ENCODE measurements at regions not wholly inside any gene's neighbourhood (a gene's known extent, or its start where the extent isn't known, plus 50 kb on each side); places are given as distances from the start of the nearest gene placed in this dataset.

DNA sequence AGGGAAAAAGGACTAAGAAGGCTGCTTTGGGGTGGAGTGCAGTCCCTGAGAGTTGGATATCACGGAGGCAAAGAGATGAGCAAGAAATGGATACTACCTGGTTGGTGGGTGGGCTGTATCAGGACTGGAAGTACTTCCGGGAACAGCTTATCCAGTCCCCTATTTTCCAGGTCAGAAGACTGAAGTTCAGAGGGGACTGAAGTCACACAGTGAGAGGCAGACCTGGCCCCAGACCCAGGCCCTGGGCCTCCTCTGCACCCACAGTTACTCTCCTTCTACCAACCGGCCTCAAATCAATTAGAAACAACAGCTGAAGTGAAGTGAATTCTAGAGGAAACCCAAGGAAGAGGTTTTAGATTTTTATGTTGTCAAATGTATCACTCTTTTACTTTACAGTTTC lies 93.6 kb upstream of the ALDH1B1 start:
- TF ChIP-seq EZH2 (IDR thresholded peaks at IDR 0.05; ENCODE audit: borderline replicate concordance, low read length) = no peak
- TF ChIP-seq, protein P1, sequence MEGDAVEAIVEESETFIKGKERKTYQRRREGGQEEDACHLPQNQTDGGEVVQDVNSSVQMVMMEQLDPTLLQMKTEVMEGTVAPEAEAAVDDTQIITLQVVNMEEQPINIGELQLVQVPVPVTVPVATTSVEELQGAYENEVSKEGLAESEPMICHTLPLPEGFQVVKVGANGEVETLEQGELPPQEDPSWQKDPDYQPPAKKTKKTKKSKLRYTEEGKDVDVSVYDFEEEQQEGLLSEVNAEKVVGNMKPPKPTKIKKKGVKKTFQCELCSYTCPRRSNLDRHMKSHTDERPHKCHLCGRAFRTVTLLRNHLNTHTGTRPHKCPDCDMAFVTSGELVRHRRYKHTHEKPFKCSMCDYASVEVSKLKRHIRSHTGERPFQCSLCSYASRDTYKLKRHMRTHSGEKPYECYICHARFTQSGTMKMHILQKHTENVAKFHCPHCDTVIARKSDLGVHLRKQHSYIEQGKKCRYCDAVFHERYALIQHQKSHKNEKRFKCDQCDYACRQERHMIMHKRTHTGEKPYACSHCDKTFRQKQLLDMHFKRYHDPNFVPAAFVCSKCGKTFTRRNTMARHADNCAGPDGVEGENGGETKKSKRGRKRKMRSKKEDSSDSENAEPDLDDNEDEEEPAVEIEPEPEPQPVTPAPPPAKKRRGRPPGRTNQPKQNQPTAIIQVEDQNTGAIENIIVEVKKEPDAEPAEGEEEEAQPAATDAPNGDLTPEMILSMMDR (conservative IDR thresholded peaks at IDR 0.05 in 1 of 2, IDR thresholded peaks at IDR 0.05 in 1 of 2; ENCODE audit: extremely low read depth in 1 of 2, insufficient read depth in 1 of 2, low read depth in 1 of 2, low read length in 2 of 2) = no peak

All from mammary epithelial cell (primary cell).